Astrocyte (in vitro differentiated cells and primary cell): ENCODE measurements at regions not wholly inside any gene's neighbourhood (a gene's known extent, or its start where the extent isn't known, plus 50 kb on each side); places are given as distances from the start of the nearest gene placed in this dataset.
"Not testable (repeated sequence)": the region's sequence is repeated elsewhere in the genome, so short reads cannot be mapped to it uniquely, and the experiment has no call there.

ENCODE experiments used
- DNase-seq: peaks from one replicate; pipeline ENCODE4 v3.0.0-alpha.2; 2010; ENCODE audit warnings: low read depth
- FAIRE-seq: peaks from 2 replicates; lab custom pipeline; 2011; peaks lifted over from hg19 to GRCh38; lab: Jason Lieb, UNC
- H2AFZ ChIP-seq: 2 replicates; pipeline ENCODE4 v1.6.0; 2012; ENCODE audit warnings: low read depth, low read length, inconsistent platforms
- H3K27ac ChIP-seq: 2 replicates; pipeline ENCODE4 v1.5.1; 2011; ENCODE audit warnings: low read depth, low read length, inconsistent platforms
- H3K27me3 ChIP-seq: 2 replicates; pipeline ENCODE4 v1.6.0; 2011; ENCODE audit warnings: low read length, inconsistent platforms; ENCODE audit not compliant: insufficient read depth
- H3K36me3 ChIP-seq: 2 replicates; pipeline ENCODE4 v1.5.1; 2011; ENCODE audit warnings: low read length, inconsistent platforms; ENCODE audit not compliant: insufficient read depth
- H3K4me1 ChIP-seq: 2 replicates; pipeline ENCODE4 v1.5.1; 2011; ENCODE audit warnings: low read length, inconsistent platforms; ENCODE audit not compliant: insufficient read depth
- H3K4me2 ChIP-seq: 2 replicates; pipeline ENCODE4 v1.6.0; 2012; ENCODE audit warnings: low read length, inconsistent platforms
- H3K4me3 ChIP-seq: 2 replicates; pipeline ENCODE4 v1.5.1; 2011; ENCODE audit warnings: low read depth, mild to moderate bottlenecking, low read length, inconsistent platforms; ENCODE audit not compliant: insufficient read depth
- H3K79me2 ChIP-seq: 2 replicates; pipeline ENCODE4 v1.6.0; 2012; ENCODE audit warnings: mild to moderate bottlenecking, low read length, inconsistent platforms; ENCODE audit not compliant: insufficient read depth
- H3K9ac ChIP-seq: 2 replicates; pipeline ENCODE4 v1.6.0; 2012; ENCODE audit warnings: mild to moderate bottlenecking, low read length, inconsistent platforms
- H3K9me3 ChIP-seq: 2 replicates; pipeline ENCODE4 v1.5.1; 2012; ENCODE audit warnings: low read depth, mild to moderate bottlenecking, low read length, inconsistent platforms; ENCODE audit not compliant: insufficient read depth
- H4K20me1 ChIP-seq: 2 replicates; pipeline ENCODE4 v1.6.0; 2012; ENCODE audit warnings: low read length, inconsistent platforms; ENCODE audit not compliant: insufficient read depth
- H3K27ac Mint-ChIP-seq: one replicate; pipeline ENCODE4 v1.8.0; 2021; ENCODE audit warnings: mild to moderate bottlenecking, mixed read lengths; ENCODE audit not compliant: unreplicated experiment
- H3K27me3 Mint-ChIP-seq: one replicate; pipeline ENCODE4 v1.8.0; 2021; ENCODE audit warnings: low read depth, mixed read lengths; ENCODE audit not compliant: unreplicated experiment
- H3K36me3 Mint-ChIP-seq: one replicate; pipeline ENCODE4 v1.8.0; 2021; ENCODE audit warnings: low read depth, mixed read lengths; ENCODE audit not compliant: unreplicated experiment
- H3K4me1 Mint-ChIP-seq: one replicate; pipeline ENCODE4 v1.8.0; 2021; ENCODE audit warnings: low read depth, mixed read lengths; ENCODE audit not compliant: unreplicated experiment
- H3K4me3 Mint-ChIP-seq: one replicate; pipeline ENCODE4 v1.8.0; 2021; ENCODE audit warnings: mild to moderate bottlenecking, moderate library complexity, mixed read lengths; ENCODE audit not compliant: unreplicated experiment
- H3K9me3 Mint-ChIP-seq: one replicate; pipeline ENCODE4 v1.8.0; 2021; ENCODE audit warnings: mild to moderate bottlenecking, mixed read lengths; ENCODE audit not compliant: unreplicated experiment
- CTCF ChIP-seq: IDR thresholded peaks from 2 replicates; pipeline ENCODE4 v1.5.1; 2011; ENCODE audit warnings: low read depth, mild to moderate bottlenecking, inconsistent platforms, low read length, moderate library complexity; ENCODE audit not compliant: insufficient read depth
- EZH2 ChIP-seq: IDR thresholded peaks from 2 replicates; pipeline ENCODE4 v1.6.1; 2012; ENCODE audit warnings: mild to moderate bottlenecking, low read length, inconsistent platforms; ENCODE audit not compliant: insufficient read depth

GRCh38 chr4:137800861-137801260 is 268.6 kb upstream of the PCDH18 start:
- no peaks in the 10 kb centered on the region for H3K4me1 ChIP-seq
- H3K36me3 ChIP-seq = no peaks in the 10 kb centered on the region
- no peak for TF ChIP-seq EZH2
- TF ChIP-seq CTCF = no peak
- Mint-ChIP-seq H3K4me3 (no peak overlapping the region), H3K4me1 (no peaks in the 10 kb centered on the region), H3K36me3 (no peaks in the 10 kb centered on the region), H3K9me3 (no peaks in the 10 kb centered on the region), H3K27me3 (no peaks in the 10 kb centered on the region), H3K27ac (no peak overlapping the region)
- no peaks in the 10 kb centered on the region for H3K9me3 ChIP-seq
- no peaks in the 10 kb centered on the region for H4K20me1 ChIP-seq
- no peaks in the 10 kb centered on the region for H3K27me3 ChIP-seq
- no peak overlapping the region for H3K4me2 ChIP-seq
- no peaks in the 10 kb centered on the region for H3K79me2 ChIP-seq
- FAIRE-seq (no peak), DNase-seq (no peak)
- H3K27ac ChIP-seq = no peak overlapping the region
- H2AFZ ChIP-seq = no peak overlapping the region
- H3K9ac ChIP-seq = no peak overlapping the region
- no peak overlapping the region for H3K4me3 ChIP-seq

- Histone ChIP-seq H2AFZ (no peak overlapping the region), H3K4me2 (no peak overlapping the region), H3K79me2 (no peaks in the 10 kb centered on the region), H3K4me1 (no peaks in the 10 kb centered on the region), H3K4me3 (no peak overlapping the region), H3K27ac (no peak overlapping the region), H3K36me3 (no peaks in the 10 kb centered on the region), H3K9ac (no peak overlapping the region), H4K20me1 (no peaks in the 10 kb centered on the region), H3K27me3 (no peaks in the 10 kb centered on the region), H3K9me3 (no peaks in the 10 kb centered on the region)
- Mint-ChIP-seq H3K4me1 (no peaks in the 10 kb centered on the region), H3K36me3 (no peaks in the 10 kb centered on the region), H3K27me3 (no peaks in the 10 kb centered on the region), H3K27ac (no peak overlapping the region), H3K4me3 (no peak overlapping the region), H3K9me3 (no peaks in the 10 kb centered on the region)
- DNase-seq (peak; percentile 3), FAIRE-seq (no peak)
- TF ChIP-seq EZH2 = no peak
- TF ChIP-seq CTCF = no peak
Observed at GRCh38 chr4:137794764-137795254, 262.5 kb upstream of the PCDH18 start.

- H3K9me3 Mint-ChIP-seq, H3K4me1 ChIP-seq, H3K36me3 ChIP-seq, H3K4me3 ChIP-seq, H4K20me1 ChIP-seq, H3K9ac ChIP-seq, H3K4me1 Mint-ChIP-seq, H3K4me3 Mint-ChIP-seq, H3K27me3 ChIP-seq, H3K36me3 Mint-ChIP-seq, H3K27ac Mint-ChIP-seq, H3K9me3 ChIP-seq, H3K79me2 ChIP-seq, H3K4me2 ChIP-seq, H3K27me3 Mint-ChIP-seq, H2AFZ ChIP-seq, H3K27ac ChIP-seq, DNase-seq: not testable (repeated sequence)
- peak; percentile 5 for FAIRE-seq
Observed at GRCh38 chr4:137789263-137789662, 257.0 kb upstream of the PCDH18 start.

- H3K27me3 ChIP-seq, H3K36me3 Mint-ChIP-seq, H3K27ac Mint-ChIP-seq, H3K79me2 ChIP-seq, DNase-seq, FAIRE-seq, H3K4me3 ChIP-seq, H3K4me1 ChIP-seq, H3K27ac ChIP-seq, H3K4me1 Mint-ChIP-seq, H3K27me3 Mint-ChIP-seq, H2AFZ ChIP-seq, H3K9ac ChIP-seq, H4K20me1 ChIP-seq, H3K9me3 ChIP-seq, H3K9me3 Mint-ChIP-seq, H3K4me2 ChIP-seq, H3K4me3 Mint-ChIP-seq, H3K36me3 ChIP-seq: not testable (repeated sequence)
Observed at GRCh38 chr4:137783923-137784322, 251.6 kb upstream of the PCDH18 start.
